ENCODE measurements at regions not wholly inside any gene's neighbourhood (a gene's known extent, or its start where the extent isn't known, plus 50 kb on each side); places are given as distances from the start of the nearest gene placed in this dataset.

DNA sequence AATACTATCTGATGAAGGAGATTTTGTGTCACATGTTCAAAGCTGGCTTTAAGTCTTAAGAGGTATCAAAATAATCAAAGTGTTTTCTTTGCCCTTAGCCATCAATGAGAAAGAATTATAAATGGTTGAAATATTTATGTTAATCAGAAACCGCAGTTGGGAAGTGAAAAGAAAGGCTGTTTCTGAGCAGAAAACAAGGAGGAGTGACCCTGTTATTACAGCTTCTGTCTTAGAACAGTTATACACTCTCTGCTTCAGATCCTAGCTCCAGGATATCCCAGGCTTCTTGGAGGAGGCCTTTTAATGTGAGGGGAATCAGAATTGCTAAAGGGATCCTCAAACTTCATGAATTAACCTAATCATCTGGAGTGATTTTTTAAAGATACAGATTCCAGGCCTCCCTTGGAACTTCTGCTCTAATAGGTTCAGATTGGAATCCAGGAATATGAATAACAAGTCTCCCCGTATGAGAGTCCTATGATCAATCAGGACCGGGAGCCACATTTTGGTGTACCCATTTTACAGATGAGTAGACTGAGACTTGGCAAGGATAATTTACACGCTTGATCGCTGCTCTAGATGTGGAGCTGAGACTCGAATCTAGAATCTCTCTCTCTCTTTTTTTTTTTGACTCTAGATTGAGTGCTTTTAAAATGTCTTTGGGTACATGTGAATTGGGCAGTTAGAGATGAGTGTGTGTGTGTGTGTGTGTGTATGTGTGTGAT is 50.8 kb upstream of the JAG1 start:
- H3K4me1 ChIP-seq (ENCODE audit: insufficient read depth, poor library complexity, severe bottlenecking): peaks cover 8% of the 10 kb centered on the region
- no peak for ATAC-seq (ENCODE audit: low read depth)
- no peak for DNase-seq (ENCODE audit: low spot score)
- TF ChIP-seq, protein P1, sequence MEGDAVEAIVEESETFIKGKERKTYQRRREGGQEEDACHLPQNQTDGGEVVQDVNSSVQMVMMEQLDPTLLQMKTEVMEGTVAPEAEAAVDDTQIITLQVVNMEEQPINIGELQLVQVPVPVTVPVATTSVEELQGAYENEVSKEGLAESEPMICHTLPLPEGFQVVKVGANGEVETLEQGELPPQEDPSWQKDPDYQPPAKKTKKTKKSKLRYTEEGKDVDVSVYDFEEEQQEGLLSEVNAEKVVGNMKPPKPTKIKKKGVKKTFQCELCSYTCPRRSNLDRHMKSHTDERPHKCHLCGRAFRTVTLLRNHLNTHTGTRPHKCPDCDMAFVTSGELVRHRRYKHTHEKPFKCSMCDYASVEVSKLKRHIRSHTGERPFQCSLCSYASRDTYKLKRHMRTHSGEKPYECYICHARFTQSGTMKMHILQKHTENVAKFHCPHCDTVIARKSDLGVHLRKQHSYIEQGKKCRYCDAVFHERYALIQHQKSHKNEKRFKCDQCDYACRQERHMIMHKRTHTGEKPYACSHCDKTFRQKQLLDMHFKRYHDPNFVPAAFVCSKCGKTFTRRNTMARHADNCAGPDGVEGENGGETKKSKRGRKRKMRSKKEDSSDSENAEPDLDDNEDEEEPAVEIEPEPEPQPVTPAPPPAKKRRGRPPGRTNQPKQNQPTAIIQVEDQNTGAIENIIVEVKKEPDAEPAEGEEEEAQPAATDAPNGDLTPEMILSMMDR (IDR thresholded peaks at IDR 0.05; ENCODE audit: poor library complexity, severe bottlenecking): no peak
- no peak overlapping the region for H3K27ac ChIP-seq (ENCODE audit: poor library complexity, severe bottlenecking)
- no peaks in the 10 kb centered on the region for H3K9me3 ChIP-seq (ENCODE audit: severe bottlenecking)
- H3K4me3 ChIP-seq (ENCODE audit: severe bottlenecking): no peak overlapping the region
- H3K36me3 ChIP-seq (ENCODE audit: low read depth): no peaks in the 10 kb centered on the region
- H3K27me3 ChIP-seq (ENCODE audit: insufficient read depth, poor library complexity, severe bottlenecking): no peaks in the 10 kb centered on the region

DNA sequence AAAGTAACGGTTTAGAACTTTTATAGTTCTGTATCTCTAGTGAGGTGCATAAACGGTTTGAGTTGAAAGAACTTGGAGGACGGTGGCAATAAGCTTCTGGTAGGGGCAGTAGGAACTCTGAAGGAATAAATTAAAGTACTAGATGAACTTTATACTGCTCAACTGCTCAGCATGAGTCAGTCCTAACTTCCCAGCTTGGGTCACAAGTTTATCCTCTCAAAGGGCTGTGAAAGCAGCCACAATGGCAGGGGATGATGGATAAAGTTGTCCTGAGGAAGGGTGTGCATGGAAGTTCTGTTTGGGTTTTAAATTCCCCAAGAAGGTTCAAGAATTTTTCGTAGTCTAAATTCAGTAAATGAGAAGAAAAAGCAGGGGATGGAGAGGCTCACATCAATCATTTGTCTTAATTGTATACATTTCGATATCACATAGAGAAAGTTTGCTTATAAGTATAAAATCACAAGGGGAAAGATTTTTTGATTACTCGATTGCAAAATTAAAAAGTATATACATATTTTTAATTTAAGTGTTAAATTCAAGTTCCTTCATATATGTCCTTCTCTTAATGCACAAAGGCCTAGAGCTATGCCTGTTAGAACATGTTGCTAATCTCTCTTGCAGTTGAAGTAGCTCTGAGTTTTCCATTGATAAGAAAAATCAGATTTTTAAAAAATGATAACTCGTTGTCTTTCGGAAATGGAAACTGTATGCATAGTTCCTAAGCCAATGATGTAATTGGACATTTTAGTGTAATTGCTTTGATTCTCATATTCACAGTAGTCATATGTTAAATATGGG is 55.3 kb upstream of the JAG1 start:
- DNase-seq (ENCODE audit: low spot score): no peak
- no peaks in the 10 kb centered on the region for H3K27me3 ChIP-seq (ENCODE audit: insufficient read depth, poor library complexity, severe bottlenecking)
- H3K36me3 ChIP-seq (ENCODE audit: low read depth): no peaks in the 10 kb centered on the region
- no peak overlapping the region for H3K4me3 ChIP-seq (ENCODE audit: severe bottlenecking)
- H3K27ac ChIP-seq (ENCODE audit: poor library complexity, severe bottlenecking): no peak overlapping the region
- H3K4me1 ChIP-seq (ENCODE audit: insufficient read depth, poor library complexity, severe bottlenecking): peaks cover 36% of the 10 kb centered on the region
- H3K9me3 ChIP-seq (ENCODE audit: severe bottlenecking): peaks cover 2% of the 10 kb centered on the region
- TF ChIP-seq, protein P1 (IDR thresholded peaks at IDR 0.05; ENCODE audit: poor library complexity, severe bottlenecking): no peak
- no peak for ATAC-seq (ENCODE audit: low read depth)

DNA sequence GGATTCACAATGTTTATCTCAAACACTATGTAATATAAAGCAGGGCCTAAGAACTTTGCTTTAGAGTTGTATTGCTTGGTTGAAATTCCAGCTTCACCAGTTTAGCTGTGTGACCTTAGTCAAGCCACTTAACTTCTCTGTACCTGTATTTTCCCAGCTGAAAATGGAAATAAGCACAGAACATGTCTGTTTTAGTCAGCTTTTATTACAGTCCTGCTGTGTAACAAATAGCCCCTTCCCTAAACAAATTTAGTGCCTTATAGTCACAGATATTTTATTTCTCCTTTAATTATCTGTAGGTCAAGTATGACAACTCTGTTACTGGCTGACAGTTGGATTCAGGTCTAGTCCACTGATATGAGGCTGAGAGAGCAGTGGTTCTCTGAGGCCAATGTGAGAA is 56.0 kb upstream of the JAG1 start:
- ATAC-seq (ENCODE audit: low read depth) (no peak), DNase-seq (ENCODE audit: low spot score) (no peak)
- H3K4me1 ChIP-seq (ENCODE audit: insufficient read depth, poor library complexity, severe bottlenecking): peaks cover 36% of the 10 kb centered on the region
- no peaks in the 10 kb centered on the region for H3K27me3 ChIP-seq (ENCODE audit: insufficient read depth, poor library complexity, severe bottlenecking)
- H3K27ac ChIP-seq (ENCODE audit: poor library complexity, severe bottlenecking): no peak overlapping the region
- TF ChIP-seq, protein P1 (IDR thresholded peaks at IDR 0.05; ENCODE audit: poor library complexity, severe bottlenecking): no peak
- no peaks in the 10 kb centered on the region for H3K36me3 ChIP-seq (ENCODE audit: low read depth)
- no peak overlapping the region for H3K4me3 ChIP-seq (ENCODE audit: severe bottlenecking)
- H3K9me3 ChIP-seq (ENCODE audit: severe bottlenecking): peaks cover 2% of the 10 kb centered on the region

DNA sequence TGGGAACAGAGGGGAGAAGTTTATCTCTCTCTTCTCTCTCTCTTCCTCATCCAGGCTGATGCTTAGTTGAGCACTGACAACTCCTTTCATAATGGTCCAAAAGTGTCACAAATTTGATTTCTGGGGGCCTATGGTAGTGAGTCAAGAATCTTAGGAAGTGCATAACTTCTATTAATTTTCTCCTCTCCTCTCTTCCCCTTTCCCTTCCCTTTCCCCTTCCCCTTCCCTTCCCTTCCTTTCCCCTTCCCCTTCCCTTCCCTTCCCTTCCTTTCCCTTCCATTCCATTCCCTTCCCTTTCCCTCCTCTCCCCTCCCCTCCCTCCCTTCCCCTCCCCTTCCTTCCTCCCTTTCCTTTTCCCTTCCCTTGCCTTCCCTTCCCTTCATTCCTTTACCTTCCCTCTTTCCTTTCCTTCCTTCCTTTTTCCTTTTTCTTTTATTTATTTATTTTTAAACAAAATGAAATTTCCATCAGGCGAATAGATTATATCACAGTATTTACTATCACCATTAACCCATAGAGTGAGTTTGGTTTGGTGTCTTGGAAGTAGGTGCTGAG is 56.9 kb upstream of the JAG1 start:
- Histone ChIP-seq H3K9me3 (ENCODE audit: severe bottlenecking) (peaks cover 2% of the 10 kb centered on the region), H3K27ac (ENCODE audit: poor library complexity, severe bottlenecking) (peak overlapping the region; percentile 89), H3K27me3 (ENCODE audit: insufficient read depth, poor library complexity, severe bottlenecking) (no peaks in the 10 kb centered on the region), H3K4me3 (ENCODE audit: severe bottlenecking) (no peak overlapping the region), H3K4me1 (ENCODE audit: insufficient read depth, poor library complexity, severe bottlenecking) (peaks cover 36% of the 10 kb centered on the region), H3K36me3 (ENCODE audit: low read depth) (no peaks in the 10 kb centered on the region)
- TF ChIP-seq, protein P1 (IDR thresholded peaks at IDR 0.05; ENCODE audit: poor library complexity, severe bottlenecking): no peak
- DNase-seq (ENCODE audit: low spot score) (no peak), ATAC-seq (ENCODE audit: low read depth) (no peak)

All from RWPE2 (cell line).